ENCODE measurements at regions not wholly inside any gene's neighbourhood (a gene's known extent, or its start where the extent isn't known, plus 50 kb on each side); places are given as distances from the start of the nearest gene placed in this dataset.

- Histone ChIP-seq H3K36me3 (ENCODE audit: control insufficient read depth, insufficient read depth, low read length) (no peaks in the 10 kb centered on the region), H3K18ac (ENCODE audit: low read depth, low read length) (no peak overlapping the region), H4K20me1 (ENCODE audit: insufficient read depth, low read length) (no peaks in the 10 kb centered on the region), H2BK120ac (ENCODE audit: low read depth, low read length) (no peak overlapping the region), H3K4me1 (ENCODE audit: control insufficient read depth, insufficient read depth, low read length) (no peaks in the 10 kb centered on the region), H2BK20ac (ENCODE audit: low read depth, low read length) (no peak overlapping the region), H3K4ac (ENCODE audit: low read depth, low read length) (no peak overlapping the region), H2AK5ac (ENCODE audit: low read depth, low read length) (no peak overlapping the region), H4K8ac (ENCODE audit: low read depth in 2 of 2, low read length in 2 of 2) (no peak overlapping the region), H2BK5ac (ENCODE audit: low read depth, low read length, poor library complexity, severe bottlenecking) (no peak overlapping the region), H3K4me2 (ENCODE audit: low read depth, low read length) (no peak overlapping the region), H4K5ac (ENCODE audit: low read depth, low read length) (no peak overlapping the region), H3K9me3 (ENCODE audit: control insufficient read depth, insufficient read depth, low read length) (no peaks in the 10 kb centered on the region), H3K9ac (ENCODE audit: low read depth, low read length) (no peak overlapping the region), H2AFZ (replicated peaks; ENCODE audit: low read length, poor library complexity) (no peak overlapping the region), H4K91ac (ENCODE audit: insufficient read depth, low read depth, low read length) (no peak overlapping the region), H3K14ac (replicated peaks; ENCODE audit: low read depth, low read length) (no peak overlapping the region), H3K4me3 (ENCODE audit: insufficient read depth, low read depth, low read length) (no peak overlapping the region), H2AK9ac (replicated peaks; ENCODE audit: low read depth, low read length, poor library complexity) (no peak overlapping the region), H2BK15ac (ENCODE audit: low read depth, low read length) (no peak overlapping the region), H3K23ac (ENCODE audit: low read depth, low read length) (no peak overlapping the region), H3K27me3 (ENCODE audit: control insufficient read depth, insufficient read depth, low read length) (no peaks in the 10 kb centered on the region), H3K56ac (ENCODE audit: extremely low read depth, insufficient read depth, low read length) (no peak overlapping the region), H3K27ac (ENCODE audit: insufficient read depth, low read length) (no peak overlapping the region), H3K79me1 (ENCODE audit: low read depth in 1 of 2, low read length in 2 of 2) (no peaks in the 10 kb centered on the region), H3K9me1 (ENCODE audit: insufficient read depth, low read length) (no peaks in the 10 kb centered on the region)
- intact Hi-C loops (cut with micrococcal nuclease) (no loop called here), in situ Hi-C loops (cut with MboI; ENCODE audit: low sequenced_read_pairs) (no loop called here), dilution Hi-C loops (cut with HindIII; ENCODE audit: low sequenced_read_pairs, unreplicated experiment) (no loop called here)
- POLR2A ChIA-PET (ENCODE audit: unreplicated experiment) = no interaction called here
- no CpG with 5 or more reads among the region's 1 CpG for WGBS, 2 experiments (ENCODE audit: extremely low coverage in 2 of 2, insufficient read length in 1 of 2)
- DNase-seq = no peak
- CTCF ChIA-PET = no interaction called here
- BruUV-seq (replicated peaks) = no TSS peak
- ATAC-seq (ENCODE audit: low read depth) = no peak
- TF ChIP-seq CHD1 (IDR thresholded peaks at IDR 0.05; ENCODE audit: low read depth, low read length) = no peak
These were observed 279.9 kb downstream of the CGGBP1 start for GRCh38 chr3:87778876-87779275.

Data from IMR-90 (cell line).